ENCODE measurements at regions not wholly inside any gene's neighbourhood (a gene's known extent, or its start where the extent isn't known, plus 50 kb on each side); places are given as distances from the start of the nearest gene placed in this dataset.

DNA sequence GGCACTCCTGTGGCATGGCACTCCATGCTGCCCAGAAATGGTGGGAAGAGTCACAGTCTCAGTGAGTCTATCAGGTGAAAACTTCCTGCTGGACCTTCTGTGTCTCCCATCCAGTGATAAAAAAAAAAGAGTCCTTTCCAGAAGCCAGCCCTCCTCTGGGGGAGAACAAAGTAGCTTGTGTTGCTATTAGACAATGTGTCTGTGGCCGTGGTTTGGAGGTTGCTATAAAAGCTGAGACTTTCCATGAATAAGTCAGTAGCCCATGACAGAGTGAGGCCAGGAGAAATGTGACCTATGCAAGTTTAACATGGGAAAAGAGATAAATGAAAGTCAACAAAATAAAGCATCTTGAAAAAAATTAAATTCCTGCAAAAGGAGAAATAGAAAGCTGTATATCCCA, 250.7 kb upstream of the MON1B start:
- Histone ChIP-seq H3K9me3 (ENCODE audit: low read length) (no peaks in the 10 kb centered on the region), H3K27ac (ENCODE audit: low read length) (no peak overlapping the region), H3K4me1 (ENCODE audit: low read length) (no peaks in the 10 kb centered on the region), H3K9me2 (replicated peaks; ENCODE audit: insufficient read depth, low read length) (no peaks in the 10 kb centered on the region), H3K9ac (ENCODE audit: low read length) (no peak overlapping the region), H3K27me3 (ENCODE audit: low read length) (no peaks in the 10 kb centered on the region), H3K4me2 (ENCODE audit: low read depth, low read length, poor library complexity, severe bottlenecking) (no peak overlapping the region), H3K79me2 (ENCODE audit: low read length) (no peaks in the 10 kb centered on the region), H3K4me3 (ENCODE audit: low read length) (no peak overlapping the region), H3K36me3 (ENCODE audit: insufficient read depth, low read length) (no peaks in the 10 kb centered on the region), H2AFZ (ENCODE audit: low read length) (no peak overlapping the region), H4K20me1 (ENCODE audit: insufficient read depth, low read depth, low read length) (0 out of 2 replicates have a peak, but pooled peaks cover 3% of the 10 kb centered on the region)
- no peak for DNase-seq

GRCh38 chr16:76941113-76941512, 249.9 kb upstream of the MON1B start:
- no peaks in the 10 kb centered on the region for H3K27me3 ChIP-seq (ENCODE audit: low read length)

GRCh38 chr16:76942089-76942488, 248.9 kb upstream of the MON1B start:
- no peaks in the 10 kb centered on the region for H3K27me3 ChIP-seq (ENCODE audit: low read length)
- H3K4me1 ChIP-seq (ENCODE audit: low read length) = no peaks in the 10 kb centered on the region
- no peaks in the 10 kb centered on the region for H3K9me2 ChIP-seq (replicated peaks; ENCODE audit: insufficient read depth, low read length)
- no peak overlapping the region for H3K4me3 ChIP-seq (ENCODE audit: low read length)
- no peaks in the 10 kb centered on the region for H3K9me3 ChIP-seq (ENCODE audit: low read length)
- H3K4me2 ChIP-seq (ENCODE audit: low read depth, low read length, poor library complexity, severe bottlenecking) = no peak overlapping the region
- H2AFZ ChIP-seq (ENCODE audit: low read length) = no peak overlapping the region
- H4K20me1 ChIP-seq (ENCODE audit: insufficient read depth, low read depth, low read length) = 0 out of 2 replicates have a peak, but pooled peaks cover 3% of the 10 kb centered on the region
- no peak for DNase-seq
- no peaks in the 10 kb centered on the region for H3K79me2 ChIP-seq (ENCODE audit: low read length)
- no peaks in the 10 kb centered on the region for H3K36me3 ChIP-seq (ENCODE audit: insufficient read depth, low read length)
- H3K9ac ChIP-seq (ENCODE audit: low read length) = no peak overlapping the region
- H3K27ac ChIP-seq (ENCODE audit: low read length) = no peak overlapping the region

More at GRCh38 chr16:76941113-76941512, 249.9 kb upstream of the MON1B start:
- H3K27ac ChIP-seq (ENCODE audit: low read length) = no peak overlapping the region
- no peak overlapping the region for H3K4me2 ChIP-seq (ENCODE audit: low read depth, low read length, poor library complexity, severe bottlenecking)
- H4K20me1 ChIP-seq (ENCODE audit: insufficient read depth, low read depth, low read length) = 0 out of 2 replicates have a peak, but pooled peaks cover 3% of the 10 kb centered on the region
- no peaks in the 10 kb centered on the region for H3K79me2 ChIP-seq (ENCODE audit: low read length)
- H3K36me3 ChIP-seq (ENCODE audit: insufficient read depth, low read length) = no peaks in the 10 kb centered on the region
- H3K4me3 ChIP-seq (ENCODE audit: low read length) = no peak overlapping the region
- H2AFZ ChIP-seq (ENCODE audit: low read length) = no peak overlapping the region
- no peaks in the 10 kb centered on the region for H3K9me3 ChIP-seq (ENCODE audit: low read length)
- no peaks in the 10 kb centered on the region for H3K9me2 ChIP-seq (replicated peaks; ENCODE audit: insufficient read depth, low read length)
- no peak for DNase-seq
- no peak overlapping the region for H3K9ac ChIP-seq (ENCODE audit: low read length)
- H3K4me1 ChIP-seq (ENCODE audit: low read length) = no peaks in the 10 kb centered on the region

DNA sequence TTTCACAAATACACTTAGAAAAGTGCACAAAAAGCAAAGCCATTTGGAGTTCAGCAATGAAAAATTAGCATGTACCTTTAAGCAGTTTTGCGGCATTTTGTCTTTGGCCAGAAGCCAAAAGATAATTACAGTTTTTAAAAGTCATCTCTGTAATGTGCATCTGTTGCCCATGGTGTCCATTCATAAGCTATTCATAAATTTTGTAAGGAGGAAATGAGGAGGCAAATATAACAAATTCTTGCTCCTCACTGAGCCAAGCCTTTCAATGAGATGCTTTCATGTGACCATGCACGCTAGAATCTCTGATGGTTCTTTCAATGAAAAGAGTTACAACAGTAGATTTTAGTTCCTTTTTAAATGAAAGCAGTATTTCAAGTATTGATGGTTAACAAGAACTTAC, 247.1 kb upstream of the MON1B start:
- H2AFZ ChIP-seq (ENCODE audit: low read length) = no peak overlapping the region
- H3K27me3 ChIP-seq (ENCODE audit: low read length) = no peaks in the 10 kb centered on the region
- H3K27ac ChIP-seq (ENCODE audit: low read length) = no peak overlapping the region
- no peaks in the 10 kb centered on the region for H3K36me3 ChIP-seq (ENCODE audit: insufficient read depth, low read length)
- no peaks in the 10 kb centered on the region for H3K4me1 ChIP-seq (ENCODE audit: low read length)
- no peak for DNase-seq
- no peaks in the 10 kb centered on the region for H3K9me3 ChIP-seq (ENCODE audit: low read length)
- no peak overlapping the region for H3K9ac ChIP-seq (ENCODE audit: low read length)
- H4K20me1 ChIP-seq (ENCODE audit: insufficient read depth, low read depth, low read length) = 0 out of 2 replicates have a peak, but pooled peaks cover 3% of the 10 kb centered on the region
- H3K9me2 ChIP-seq (replicated peaks; ENCODE audit: insufficient read depth, low read length) = no peaks in the 10 kb centered on the region
- H3K79me2 ChIP-seq (ENCODE audit: low read length) = no peaks in the 10 kb centered on the region
- H3K4me2 ChIP-seq (ENCODE audit: low read depth, low read length, poor library complexity, severe bottlenecking) = no peak overlapping the region
- H3K4me3 ChIP-seq (ENCODE audit: low read length) = no peak overlapping the region

- Histone ChIP-seq H4K20me1 (ENCODE audit: insufficient read depth, low read depth, low read length) (no peaks in the 10 kb centered on the region), H3K4me3 (ENCODE audit: low read length) (no peak overlapping the region), H3K4me1 (ENCODE audit: low read length) (no peaks in the 10 kb centered on the region), H3K27me3 (ENCODE audit: low read length) (no peaks in the 10 kb centered on the region), H3K27ac (ENCODE audit: low read length) (no peak overlapping the region), H3K9ac (ENCODE audit: low read length) (no peak overlapping the region), H3K4me2 (ENCODE audit: low read depth, low read length, poor library complexity, severe bottlenecking) (no peak overlapping the region), H3K79me2 (ENCODE audit: low read length) (no peaks in the 10 kb centered on the region), H2AFZ (ENCODE audit: low read length) (no peak overlapping the region), H3K9me3 (ENCODE audit: low read length) (no peaks in the 10 kb centered on the region), H3K9me2 (replicated peaks; ENCODE audit: insufficient read depth, low read length) (no peaks in the 10 kb centered on the region), H3K36me3 (ENCODE audit: insufficient read depth, low read length) (no peaks in the 10 kb centered on the region)
- DNase-seq = no peak
These were observed 244.1 kb upstream of the MON1B start for GRCh38 chr16:76946879-76947278.

GRCh38 chr16:76947749-76948148, 243.2 kb upstream of the MON1B start:
- no peaks in the 10 kb centered on the region for H4K20me1 ChIP-seq (ENCODE audit: insufficient read depth, low read depth, low read length)
- H3K4me1 ChIP-seq (ENCODE audit: low read length) = no peaks in the 10 kb centered on the region
- H3K27me3 ChIP-seq (ENCODE audit: low read length) = no peaks in the 10 kb centered on the region
- H3K27ac ChIP-seq (ENCODE audit: low read length) = no peak overlapping the region
- H3K36me3 ChIP-seq (ENCODE audit: insufficient read depth, low read length) = no peaks in the 10 kb centered on the region
- no peaks in the 10 kb centered on the region for H3K9me3 ChIP-seq (ENCODE audit: low read length)
- H3K9ac ChIP-seq (ENCODE audit: low read length) = no peak overlapping the region
- H3K9me2 ChIP-seq (replicated peaks; ENCODE audit: insufficient read depth, low read length) = no peaks in the 10 kb centered on the region
- no peak overlapping the region for H2AFZ ChIP-seq (ENCODE audit: low read length)
- no peak overlapping the region for H3K4me3 ChIP-seq (ENCODE audit: low read length)
- no peak overlapping the region for H3K4me2 ChIP-seq (ENCODE audit: low read depth, low read length, poor library complexity, severe bottlenecking)
- no peaks in the 10 kb centered on the region for H3K79me2 ChIP-seq (ENCODE audit: low read length)
- DNase-seq = no peak

- Histone ChIP-seq H3K79me2 (ENCODE audit: low read length) (no peaks in the 10 kb centered on the region), H4K20me1 (ENCODE audit: insufficient read depth, low read depth, low read length) (no peaks in the 10 kb centered on the region), H3K4me2 (ENCODE audit: low read depth, low read length, poor library complexity, severe bottlenecking) (no peak overlapping the region), H3K4me1 (ENCODE audit: low read length) (peaks cover 8% of the 10 kb centered on the region), H3K27ac (ENCODE audit: low read length) (no peak overlapping the region), H3K4me3 (ENCODE audit: low read length) (no peak overlapping the region), H3K9ac (ENCODE audit: low read length) (no peak overlapping the region), H3K36me3 (ENCODE audit: insufficient read depth, low read length) (no peaks in the 10 kb centered on the region; the same call in 1 of the 2 replicates), H3K9me3 (ENCODE audit: low read length) (no peaks in the 10 kb centered on the region), H3K9me2 (replicated peaks; ENCODE audit: insufficient read depth, low read length) (no peaks in the 10 kb centered on the region), H2AFZ (ENCODE audit: low read length) (no peak overlapping the region), H3K27me3 (ENCODE audit: low read length) (no peaks in the 10 kb centered on the region)
- DNase-seq = no peak
These were observed 235.4 kb upstream of the MON1B start for GRCh38 chr16:76955629-76956028.

DNA sequence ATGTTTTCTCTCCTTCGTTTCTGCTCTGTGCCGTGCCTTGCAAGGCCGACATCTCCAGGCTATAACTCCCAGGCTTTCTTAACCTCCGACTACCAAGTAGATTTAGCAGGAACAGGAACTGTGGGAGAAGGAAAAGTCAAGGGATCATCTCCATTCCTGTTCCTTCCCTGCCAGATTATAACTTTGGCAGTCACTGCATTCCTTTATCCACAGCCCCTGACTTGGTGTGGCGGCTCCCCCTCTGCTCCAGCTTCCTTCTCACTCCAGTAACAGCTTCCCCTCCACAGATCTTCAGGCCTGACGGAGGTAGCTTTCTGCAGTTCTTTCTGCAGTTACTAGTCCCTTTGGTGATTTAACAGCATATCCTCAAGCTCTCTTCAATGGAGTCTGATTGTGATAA, 234.6 kb upstream of the MON1B start:
- Histone ChIP-seq H3K4me3 (ENCODE audit: low read length) (no peak overlapping the region), H3K36me3 (ENCODE audit: insufficient read depth, low read length) (no peaks in the 10 kb centered on the region; the same call in 1 of the 2 replicates)

DNA sequence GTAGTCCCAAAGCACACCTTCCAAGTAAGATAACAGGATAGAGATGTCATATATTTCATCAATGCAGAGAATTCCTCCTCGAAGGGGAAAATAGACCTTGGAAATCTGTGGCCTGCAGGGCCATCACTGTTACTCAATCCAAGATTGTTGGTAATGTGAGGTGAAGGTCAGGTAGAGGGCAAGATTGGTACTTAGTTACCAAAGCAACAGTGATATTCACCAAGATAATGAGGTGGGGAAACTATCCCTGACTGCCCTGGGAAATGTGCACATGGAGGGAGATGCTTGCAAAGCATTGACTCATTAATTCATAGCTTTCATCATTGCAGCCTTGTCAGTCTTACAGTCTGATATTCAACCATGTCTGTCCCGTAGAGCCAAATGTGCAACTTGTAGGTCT, 234.1 kb upstream of the MON1B start:
- Histone ChIP-seq H3K36me3 (ENCODE audit: insufficient read depth, low read length) (no peaks in the 10 kb centered on the region; the same call in 1 of the 2 replicates), H2AFZ (ENCODE audit: low read length) (no peak overlapping the region), H3K79me2 (ENCODE audit: low read length) (no peaks in the 10 kb centered on the region), H3K4me1 (ENCODE audit: low read length) (peaks cover 9% of the 10 kb centered on the region), H3K9me3 (ENCODE audit: low read length) (no peaks in the 10 kb centered on the region), H3K27me3 (ENCODE audit: low read length) (no peaks in the 10 kb centered on the region), H3K27ac (ENCODE audit: low read length) (no peak overlapping the region), H3K4me2 (ENCODE audit: low read depth, low read length, poor library complexity, severe bottlenecking) (no peak overlapping the region), H4K20me1 (ENCODE audit: insufficient read depth, low read depth, low read length) (no peaks in the 10 kb centered on the region), H3K9ac (ENCODE audit: low read length) (no peak overlapping the region), H3K4me3 (ENCODE audit: low read length) (no peak overlapping the region), H3K9me2 (replicated peaks; ENCODE audit: insufficient read depth, low read length) (no peaks in the 10 kb centered on the region)
- no peak for DNase-seq

More for the DNA sequence above, 234.6 kb upstream of the MON1B start:
- no peak for DNase-seq
- Histone ChIP-seq H3K4me2 (ENCODE audit: low read depth, low read length, poor library complexity, severe bottlenecking) (no peak overlapping the region), H3K9ac (ENCODE audit: low read length) (no peak overlapping the region), H4K20me1 (ENCODE audit: insufficient read depth, low read depth, low read length) (no peaks in the 10 kb centered on the region), H3K27ac (ENCODE audit: low read length) (no peak overlapping the region), H3K27me3 (ENCODE audit: low read length) (no peaks in the 10 kb centered on the region), H3K4me1 (ENCODE audit: low read length) (peaks cover 8% of the 10 kb centered on the region), H3K9me2 (replicated peaks; ENCODE audit: insufficient read depth, low read length) (no peaks in the 10 kb centered on the region), H3K9me3 (ENCODE audit: low read length) (no peaks in the 10 kb centered on the region), H2AFZ (ENCODE audit: low read length) (no peak overlapping the region), H3K79me2 (ENCODE audit: low read length) (no peaks in the 10 kb centered on the region)
